GM21515 (cell line): ENCODE measurements at regions not wholly inside any gene's neighbourhood (a gene's known extent, or its start where the extent isn't known, plus 50 kb on each side); places are given as distances from the start of the nearest gene placed in this dataset.
"Not testable (repeated sequence)": the region's sequence is repeated elsewhere in the genome, so short reads cannot be mapped to it uniquely, and the experiment has no call there.

Experiments used
- ATAC-seq: cut with Tn5 transposase; IDR thresholded peaks from one replicate; pipeline ENCODE4 v1.9.1; 2021; ENCODE audit not compliant: unreplicated experiment

DNA sequence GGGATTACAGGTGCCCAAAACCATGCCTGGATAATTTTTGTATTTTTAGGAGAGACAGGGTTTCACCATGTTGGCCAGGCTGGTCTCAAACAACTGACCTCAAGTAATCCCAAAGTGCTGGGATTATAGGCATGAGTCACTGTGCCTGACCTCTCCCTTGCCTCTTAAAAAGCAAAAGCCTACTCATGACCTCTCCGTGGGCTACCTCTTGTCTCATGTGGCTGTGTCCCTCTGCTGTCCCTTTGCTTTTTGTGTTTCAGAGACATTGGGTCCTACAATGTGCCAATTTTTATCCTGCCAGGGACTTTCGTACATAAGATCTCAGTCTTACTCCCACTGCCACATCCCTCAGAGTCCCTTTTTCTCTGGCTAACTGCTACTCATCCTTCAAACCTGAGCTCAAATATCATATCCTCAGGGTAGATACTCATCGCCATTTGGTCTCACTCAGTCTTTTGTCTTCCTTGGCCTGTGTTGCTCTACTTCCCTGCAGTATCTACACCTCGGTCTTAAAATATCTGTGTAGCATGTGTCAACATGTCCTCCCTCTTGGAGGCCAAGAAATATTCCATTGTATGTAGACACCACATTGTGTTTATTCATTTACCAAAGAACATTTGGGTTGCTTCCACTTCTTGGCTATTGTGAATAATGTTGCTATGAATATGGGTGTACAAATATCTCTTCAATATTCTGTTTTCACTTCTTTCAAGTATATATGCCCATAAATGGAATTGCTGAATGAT, 465.0 kb upstream of the KLF6 start:
- ATAC-seq, result no peak

DNA sequence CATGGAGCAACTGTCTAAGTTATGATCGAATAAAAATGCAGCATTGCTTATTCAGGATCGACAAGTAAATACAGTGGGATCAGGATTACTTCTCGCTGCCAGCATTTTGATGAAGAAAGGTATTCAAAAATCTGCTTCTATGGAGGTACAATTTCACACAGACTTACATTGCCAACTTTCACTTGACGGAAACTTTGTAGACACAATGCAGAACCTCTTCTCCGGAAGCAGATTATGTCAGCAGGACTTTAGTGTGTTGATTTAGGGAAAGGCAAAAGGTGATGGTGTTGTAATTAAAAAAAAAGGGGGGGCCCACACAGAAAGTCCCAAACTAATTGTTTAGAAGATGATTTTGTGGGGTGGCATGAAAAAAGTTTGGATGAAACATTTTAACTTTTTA, 462.4 kb upstream of the KLF6 start:
- no peak for ATAC-seq

DNA sequence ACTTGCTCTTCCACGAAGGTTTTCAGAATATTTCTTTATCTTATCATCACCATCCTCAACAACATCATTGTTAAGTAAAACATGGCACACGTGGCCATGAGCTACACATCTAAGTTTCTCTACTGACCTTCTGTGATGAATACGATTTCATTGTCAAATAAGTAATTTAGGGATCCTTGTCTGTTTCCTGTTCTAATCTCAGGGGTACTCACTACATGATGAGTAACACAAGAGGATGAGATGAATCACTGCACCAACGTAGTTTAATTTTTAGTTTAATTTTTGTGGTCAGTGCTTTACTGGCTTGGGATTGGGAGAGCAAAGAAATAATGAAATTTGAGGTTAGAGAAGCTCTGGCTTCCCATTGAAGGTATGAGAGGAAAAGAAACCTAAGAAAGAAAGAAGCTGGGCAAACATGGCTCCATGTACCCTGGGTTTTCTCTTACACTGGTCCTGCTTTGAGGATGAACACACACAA, 461.9 kb upstream of the KLF6 start:
- ATAC-seq, result no peak

DNA sequence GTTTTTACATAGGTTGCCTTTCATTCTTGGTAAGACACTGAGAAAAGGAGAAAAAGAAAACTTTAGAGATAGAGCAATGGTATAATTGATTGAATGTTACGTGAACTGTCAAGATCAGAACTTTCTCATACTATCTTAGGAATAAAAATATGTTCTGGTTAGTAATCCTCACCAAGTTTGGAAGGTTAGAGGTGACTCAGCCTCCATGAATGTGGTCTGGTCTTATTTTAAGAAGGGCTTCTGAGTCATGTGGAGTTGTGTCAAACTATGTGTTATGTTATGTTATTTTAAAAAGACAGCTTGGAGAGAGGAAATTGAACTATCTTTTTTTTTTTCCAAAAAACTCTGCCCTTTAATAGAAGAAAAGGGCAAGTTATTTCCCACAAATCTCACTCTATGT, 458.6 kb upstream of the KLF6 start:
- ATAC-seq, result no peak

DNA sequence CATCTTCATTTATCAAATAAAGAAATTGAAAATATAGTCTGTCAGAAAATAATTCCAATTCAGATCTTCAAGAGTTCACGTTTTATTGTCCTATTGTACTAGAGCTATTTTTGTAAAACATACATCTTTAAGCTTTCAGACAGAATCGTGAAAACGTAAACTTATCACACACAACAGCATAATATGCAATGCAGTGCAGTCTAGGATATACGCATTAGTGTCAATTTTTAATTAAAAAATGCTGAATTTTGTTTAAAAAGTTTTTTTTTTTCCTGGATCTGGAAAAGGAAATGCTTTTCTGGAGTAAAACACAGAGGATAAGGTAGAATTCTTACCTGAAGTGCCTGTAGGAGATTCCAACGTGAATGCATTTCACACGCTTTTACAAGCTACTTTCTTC, 458.2 kb upstream of the KLF6 start:
- no peak for ATAC-seq

DNA sequence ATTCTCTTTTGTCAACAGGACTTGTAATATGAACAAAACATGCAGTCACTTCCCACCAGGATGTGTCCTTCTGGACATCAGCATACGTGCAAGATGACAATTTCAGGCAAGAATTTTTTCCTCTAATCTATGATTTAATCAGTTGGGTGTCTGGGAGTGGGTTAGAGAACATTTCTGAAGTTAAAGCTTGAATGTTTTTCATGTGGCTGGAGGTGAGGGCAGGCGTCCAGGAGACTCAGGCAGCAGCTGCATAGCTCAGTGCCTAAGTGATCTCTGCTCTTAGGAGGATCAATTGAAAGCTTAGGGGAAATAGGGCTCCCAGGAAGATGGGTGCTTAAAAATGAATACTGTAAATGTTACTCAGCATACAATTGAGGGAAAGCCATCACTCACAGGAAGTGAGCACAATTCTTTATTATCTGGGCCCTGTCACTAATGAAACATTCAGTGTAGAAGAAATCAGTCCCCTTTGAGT, 457.6 kb upstream of the KLF6 start:
- no peak for ATAC-seq

DNA sequence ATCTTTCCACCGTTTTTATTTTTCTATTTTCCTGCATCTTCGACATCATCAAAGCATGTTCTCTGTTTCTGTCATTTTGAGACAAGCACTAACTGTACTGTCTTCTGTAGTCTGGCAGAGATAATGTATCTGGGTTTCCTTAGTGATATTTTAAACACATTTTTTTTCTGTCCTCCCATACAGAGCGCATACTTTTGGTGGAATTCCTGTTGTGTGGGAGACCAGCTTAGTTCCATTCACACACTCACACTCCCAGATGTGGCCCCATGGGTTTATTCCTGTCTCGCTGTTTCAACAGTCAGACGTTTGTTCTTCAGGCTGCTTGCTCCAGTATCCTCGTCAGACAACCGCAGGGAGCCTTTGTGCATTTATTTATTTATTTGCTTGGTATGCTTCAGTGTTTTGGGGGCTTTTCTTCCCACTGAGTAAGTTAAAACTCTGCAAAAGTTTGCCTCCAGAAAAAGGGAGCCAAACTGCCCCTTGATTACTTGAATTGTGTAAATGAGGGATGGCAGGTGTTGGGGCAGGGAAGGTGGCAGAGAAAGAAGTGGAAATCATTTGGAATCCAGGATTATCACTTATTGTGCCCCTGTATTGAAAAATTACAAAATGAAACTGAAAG, 456.8 kb upstream of the KLF6 start:
- no peak for ATAC-seq

DNA sequence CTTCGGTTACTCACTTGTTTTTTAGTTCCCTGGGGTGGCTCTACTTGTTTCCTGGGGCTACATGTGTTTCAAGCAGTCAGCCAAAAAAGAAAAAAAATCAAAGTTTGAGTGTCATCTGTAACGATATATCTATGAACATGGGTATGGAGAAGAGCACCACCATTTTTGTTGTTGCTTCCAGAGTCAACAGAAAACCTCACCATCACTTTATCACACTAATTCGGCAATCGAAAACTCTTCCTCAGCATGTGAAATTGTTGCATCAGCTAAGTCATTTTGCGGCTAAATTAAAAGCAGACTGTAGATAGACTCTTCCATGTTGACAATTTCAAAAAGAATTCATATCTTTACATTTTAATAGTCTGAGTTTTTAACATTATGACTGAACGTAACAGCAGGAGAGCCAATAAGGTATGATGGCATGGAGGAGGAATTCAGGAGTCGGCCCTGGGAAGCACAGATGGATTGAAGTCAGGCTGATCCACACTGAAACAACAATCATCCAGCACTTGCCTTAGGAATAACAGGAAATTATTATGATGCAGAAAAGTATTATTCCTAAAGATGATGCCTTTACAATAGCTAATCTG, 455.7 kb upstream of the KLF6 start:
- no peak for ATAC-seq

DNA sequence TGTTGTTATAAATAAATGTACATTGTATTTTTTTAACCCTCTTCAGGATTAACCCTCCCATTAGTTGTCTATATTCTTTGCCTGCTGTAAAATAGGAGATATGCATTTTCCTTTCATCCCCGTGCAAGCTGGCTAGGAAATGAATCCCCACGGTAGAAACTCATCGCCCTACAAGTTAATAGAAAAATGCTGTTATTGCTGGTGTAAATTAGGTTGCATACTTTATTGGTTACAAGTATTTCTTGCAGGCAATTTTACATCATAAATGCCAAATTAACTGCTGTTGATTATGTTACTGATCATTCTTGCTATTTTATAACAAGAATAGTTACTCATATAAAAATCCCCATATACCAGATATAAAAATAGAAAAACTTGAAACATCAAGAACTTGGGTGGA, 454.2 kb upstream of the KLF6 start:
- ATAC-seq, result no peak

DNA sequence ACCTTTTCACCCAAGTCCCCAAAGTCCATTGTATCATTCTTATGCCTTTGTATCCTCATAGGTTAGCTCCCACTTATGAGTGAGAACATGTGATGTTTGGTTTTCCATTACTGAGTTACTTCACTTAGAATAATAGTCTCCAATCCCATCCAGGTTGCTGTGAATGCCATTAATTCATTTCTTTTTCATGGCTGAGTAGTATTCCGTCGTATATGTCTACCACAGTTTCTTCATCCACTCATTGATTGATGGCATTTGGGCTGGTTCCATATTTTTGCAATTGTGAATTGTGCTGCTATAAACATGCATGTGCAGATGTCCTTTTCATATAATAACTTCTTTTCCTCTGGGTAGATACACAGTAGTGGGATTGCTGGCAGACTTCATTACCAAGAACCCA, 451.9 kb upstream of the KLF6 start:
- not testable (repeated sequence) for ATAC-seq

DNA sequence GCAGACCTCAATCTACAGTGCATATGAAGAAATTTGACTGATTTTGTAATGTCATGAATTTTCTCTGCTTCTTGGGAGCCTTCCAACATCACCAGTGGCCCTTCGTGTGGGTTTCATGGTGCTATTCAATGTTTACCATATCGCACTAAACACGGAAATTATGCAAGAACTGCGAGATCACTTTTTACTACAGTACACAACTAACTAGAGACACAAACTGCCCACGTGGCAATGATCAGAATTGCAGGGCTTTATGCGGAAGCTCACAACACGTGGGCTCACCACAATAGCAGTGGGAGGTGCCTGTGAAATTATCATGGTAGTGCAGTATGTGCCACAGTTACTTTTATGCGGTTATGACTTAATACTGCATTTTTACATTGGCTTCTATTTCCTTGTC, 449.7 kb upstream of the KLF6 start:
- no peak for ATAC-seq

DNA sequence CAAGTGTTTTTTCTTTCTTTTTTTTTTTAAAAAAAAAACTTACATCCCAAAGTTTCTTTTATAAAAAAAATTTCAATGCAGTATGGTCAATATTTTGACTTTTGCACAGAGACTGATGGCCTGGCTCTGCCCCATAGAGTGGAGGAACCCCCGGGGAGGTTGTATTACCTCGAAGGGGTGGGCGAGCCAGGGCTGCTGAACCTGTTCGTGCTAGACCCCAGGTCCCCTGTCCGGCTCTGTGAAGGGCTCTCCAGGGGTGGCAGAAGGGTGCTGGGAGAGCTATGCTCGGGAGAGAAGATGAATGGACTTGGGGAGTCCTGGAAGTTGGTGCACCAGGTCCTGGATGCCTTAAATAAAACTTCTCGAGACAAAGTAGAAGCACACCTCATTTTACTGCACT, 446.4 kb upstream of the KLF6 start:
- no peak for ATAC-seq

DNA sequence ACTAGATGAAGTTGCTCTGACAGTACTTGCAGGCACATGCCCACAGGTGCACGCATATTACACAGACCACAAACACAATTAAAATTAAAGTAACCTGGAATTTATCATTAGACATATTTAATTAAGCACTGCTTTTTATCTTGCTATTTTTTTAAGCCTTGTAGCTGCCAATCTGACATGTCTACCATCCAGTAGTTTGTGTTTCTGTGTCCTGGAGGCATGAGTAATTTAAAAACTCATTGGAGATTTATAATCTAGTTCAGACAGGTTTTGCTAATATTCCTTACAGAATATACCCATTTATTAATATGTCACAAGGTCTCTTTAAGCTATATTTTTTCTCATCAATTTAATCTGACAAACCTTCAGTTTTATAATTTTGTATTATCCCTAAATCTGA, 445.0 kb upstream of the KLF6 start:
- no peak for ATAC-seq

DNA sequence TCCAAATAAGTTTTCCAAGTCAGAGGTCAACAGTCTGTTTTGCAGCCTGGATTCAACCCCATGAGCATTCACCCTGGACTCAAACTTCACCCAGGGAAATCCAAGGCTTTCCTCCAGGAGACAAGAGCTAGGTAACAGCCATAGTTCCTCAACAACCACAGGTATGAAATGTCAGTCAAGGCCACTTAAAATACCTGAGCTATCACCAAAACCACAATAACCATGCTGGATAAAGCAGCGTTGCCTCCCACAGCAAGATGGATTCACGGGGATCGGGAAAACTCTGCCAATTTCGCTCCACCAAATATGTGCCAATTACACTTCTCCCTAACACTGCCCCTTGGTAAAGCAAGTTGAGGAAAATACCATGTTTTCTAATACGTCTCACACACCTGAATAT, 444.1 kb upstream of the KLF6 start:
- no peak for ATAC-seq

DNA sequence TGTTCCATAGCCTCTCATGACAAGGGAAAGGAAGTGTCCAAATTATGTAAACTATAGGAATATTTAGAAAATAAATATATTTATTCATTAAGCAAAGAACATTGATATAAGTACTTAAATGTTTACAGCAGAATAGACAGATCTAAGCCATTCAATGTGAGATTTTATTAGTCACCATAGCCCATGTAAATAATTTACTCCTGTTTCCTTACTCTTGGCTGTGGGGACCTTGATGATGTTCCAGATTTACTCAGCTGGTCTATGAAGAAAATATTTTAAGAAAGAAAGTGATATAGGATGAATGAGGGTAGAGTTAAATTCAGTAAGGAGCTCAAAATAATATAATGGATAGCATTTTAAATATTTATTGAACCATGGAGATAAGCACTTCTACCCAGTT, 442.6 kb upstream of the KLF6 start:
- no peak for ATAC-seq

DNA sequence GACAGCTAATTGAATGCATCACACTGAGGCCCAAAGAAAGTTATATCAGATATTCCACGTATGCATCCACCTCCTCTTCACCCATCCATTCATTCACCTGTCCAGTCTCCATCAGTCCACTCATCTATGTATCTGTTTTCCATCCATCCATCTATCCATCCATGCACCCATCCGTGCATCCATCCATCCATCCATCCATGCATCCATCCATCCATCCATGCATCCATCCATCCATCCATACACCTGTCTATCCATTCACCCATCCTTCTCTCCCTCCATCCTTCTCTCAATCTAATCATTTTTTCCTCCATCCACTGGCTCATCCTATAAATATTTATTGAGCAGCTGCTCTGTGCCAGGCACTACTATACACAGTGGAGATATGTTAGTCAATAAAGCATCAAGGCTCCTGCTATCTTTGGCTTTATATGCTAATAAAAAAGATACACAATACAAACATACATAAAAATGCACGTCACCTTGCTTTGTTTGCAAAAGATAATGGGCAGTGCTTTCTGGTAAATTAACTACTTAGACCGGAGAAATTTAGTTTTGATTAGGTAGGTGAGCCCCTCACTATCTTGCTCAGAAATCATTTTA, 442.0 kb upstream of the KLF6 start:
- ATAC-seq, result no peak

DNA sequence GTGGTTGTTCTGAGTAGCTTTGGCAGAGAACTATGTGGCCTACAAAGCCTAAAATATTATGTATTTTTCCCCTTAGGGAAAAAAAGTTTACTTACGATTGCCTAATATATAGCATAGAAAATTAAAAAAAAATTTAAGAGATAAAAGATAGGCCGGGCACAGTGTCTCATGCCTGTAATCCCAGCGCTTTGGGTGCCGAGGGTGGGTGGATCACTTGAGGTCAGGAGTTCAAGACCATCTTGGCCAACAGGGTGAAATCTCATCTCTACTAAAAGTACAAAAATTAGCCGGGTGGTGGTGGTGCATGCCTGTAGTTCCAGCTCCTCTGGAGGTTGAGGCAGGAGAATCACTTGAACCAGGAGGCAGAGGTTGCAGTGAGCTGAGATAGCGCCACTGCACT, 439.2 kb upstream of the KLF6 start:
- ATAC-seq, result no peak

DNA sequence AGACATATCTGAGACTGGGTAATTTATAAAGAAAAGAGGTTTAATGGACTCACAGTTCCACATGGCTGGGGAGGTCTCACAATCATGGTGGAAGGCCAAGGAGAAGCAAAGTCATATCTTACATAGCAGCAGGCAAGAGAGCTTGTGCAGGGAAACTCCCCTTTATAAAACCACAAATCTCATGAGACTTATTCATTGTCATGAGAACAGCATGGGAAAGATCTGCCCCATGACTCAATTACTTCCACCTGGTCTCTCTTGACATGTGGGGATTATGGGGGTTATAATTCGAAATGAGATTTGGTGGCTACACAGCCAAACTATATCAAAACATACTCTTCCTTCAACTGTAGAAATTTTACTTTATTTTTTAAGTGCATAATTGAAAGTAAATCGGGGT, 436.3 kb upstream of the KLF6 start:
- ATAC-seq, result not testable (repeated sequence)

DNA sequence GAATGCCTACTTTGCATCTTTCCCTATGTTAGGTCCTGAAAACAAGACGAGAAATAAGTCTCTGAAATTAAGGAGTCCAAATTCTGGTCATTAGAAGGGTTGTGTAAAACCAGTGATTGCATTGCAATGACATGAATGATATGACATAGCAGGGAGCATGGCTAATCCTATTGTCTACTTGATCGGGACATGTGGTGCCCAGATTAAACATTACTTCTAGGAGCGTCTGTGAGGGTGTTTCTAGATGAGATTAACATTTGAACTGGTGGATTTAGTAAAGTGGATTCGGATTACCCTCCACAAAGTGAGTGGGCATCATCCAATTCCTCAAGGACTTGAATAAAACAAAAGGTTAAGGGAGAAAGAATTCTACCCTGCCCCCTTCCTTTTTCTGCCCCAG, 434.9 kb upstream of the KLF6 start:
- no peak for ATAC-seq

DNA sequence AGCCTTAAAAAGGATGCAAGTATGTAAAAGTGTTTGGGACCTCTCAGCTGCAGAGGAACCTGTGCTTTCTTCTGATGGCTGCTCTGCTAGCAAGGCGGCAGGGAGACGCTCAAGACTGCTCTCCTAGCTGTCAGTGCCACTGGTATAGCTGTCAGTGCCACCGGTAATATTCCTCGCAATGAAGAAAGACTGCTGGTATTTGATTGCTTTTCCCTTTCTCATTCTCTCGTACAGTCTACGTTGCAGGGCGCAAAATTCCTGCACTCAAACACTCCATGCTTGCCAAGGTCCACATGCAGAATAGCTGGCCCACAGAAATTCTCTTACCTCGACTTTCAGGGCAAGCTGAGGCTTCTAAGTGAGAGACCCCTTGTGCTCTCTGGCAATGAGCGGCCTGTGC, 432.6 kb upstream of the KLF6 start:
- no peak for ATAC-seq

DNA sequence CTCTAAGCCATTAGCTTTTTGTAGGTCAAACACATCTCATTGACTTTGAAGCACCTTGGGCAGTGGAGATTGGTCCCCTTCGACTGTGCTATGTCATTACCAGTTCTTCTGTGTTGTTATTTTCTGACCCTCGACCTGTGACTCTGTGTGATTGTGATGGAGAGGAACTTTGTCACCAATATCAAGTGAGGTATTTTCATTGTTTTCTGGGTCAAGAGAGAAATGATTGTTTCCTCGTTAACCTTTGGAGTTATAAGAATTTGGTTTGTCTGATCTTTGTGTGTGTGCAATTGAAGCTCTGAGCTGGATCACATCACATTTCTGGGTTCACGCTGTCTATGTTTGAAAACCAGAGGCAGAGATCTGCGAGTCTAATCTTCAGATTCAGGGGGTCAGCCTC, 432.2 kb upstream of the KLF6 start:
- ATAC-seq, result no peak

DNA sequence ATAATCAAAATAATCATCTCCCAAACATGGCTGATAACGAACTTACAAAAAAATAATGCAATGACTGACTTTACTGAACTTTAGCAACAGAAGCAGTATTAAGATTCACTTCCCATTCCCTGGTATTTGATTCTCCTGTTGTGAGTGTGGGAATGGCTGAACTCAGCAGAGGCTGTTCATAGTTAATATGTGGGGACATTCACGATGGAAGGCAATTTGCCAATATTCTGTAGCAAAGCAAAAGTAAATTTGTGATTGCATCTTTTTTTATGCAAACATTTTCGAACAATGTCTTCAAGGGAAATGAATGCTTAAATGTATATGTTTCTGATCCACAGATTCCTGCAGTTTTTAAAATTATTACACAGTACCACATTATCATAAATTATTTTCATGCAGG, 431.7 kb upstream of the KLF6 start:
- no peak for ATAC-seq
